ENCODE measurements at regions not wholly inside any gene's neighbourhood (a gene's known extent, or its start where the extent isn't known, plus 50 kb on each side); places are given as distances from the start of the nearest gene placed in this dataset.

DNA sequence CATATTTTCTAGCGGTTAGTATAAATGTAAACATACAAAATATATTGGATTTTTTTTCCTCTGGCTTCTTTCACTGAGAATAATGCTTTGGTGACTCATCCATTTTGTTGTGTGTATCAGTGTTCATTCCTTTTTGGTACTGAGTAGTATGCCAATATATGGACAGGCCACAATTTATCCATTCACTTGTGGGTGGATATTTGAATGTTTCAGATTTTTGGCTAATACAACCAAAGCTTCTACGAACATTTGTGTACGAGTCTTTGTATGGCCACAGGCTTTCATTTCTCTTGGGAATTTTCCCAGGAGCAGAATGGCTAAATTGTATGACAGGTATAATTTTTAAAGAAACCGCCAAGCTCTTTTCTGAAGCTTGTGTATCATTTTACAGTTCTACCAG, 677.5 kb downstream of the HDGFL1 start:
- DNase-seq = no peak
- Histone ChIP-seq H3K9me3 (no peaks in the 10 kb centered on the region), H3K4me3 (no peak overlapping the region), H3K4me1 (no peaks in the 10 kb centered on the region), H3K27me3 (ENCODE audit: insufficient read depth in 3 of 3, low read length in 2 of 3) (no peaks in the 10 kb centered on the region), H3K36me3 (ENCODE audit: insufficient read depth in 1 of 2, low read depth in 1 of 2) (no peaks in the 10 kb centered on the region), H3K27ac (no peak overlapping the region)
- no peak for ATAC-seq
- intact Hi-C loops (cut with DNase I) = no loop called here
- TF ChIP-seq, protein P1, sequence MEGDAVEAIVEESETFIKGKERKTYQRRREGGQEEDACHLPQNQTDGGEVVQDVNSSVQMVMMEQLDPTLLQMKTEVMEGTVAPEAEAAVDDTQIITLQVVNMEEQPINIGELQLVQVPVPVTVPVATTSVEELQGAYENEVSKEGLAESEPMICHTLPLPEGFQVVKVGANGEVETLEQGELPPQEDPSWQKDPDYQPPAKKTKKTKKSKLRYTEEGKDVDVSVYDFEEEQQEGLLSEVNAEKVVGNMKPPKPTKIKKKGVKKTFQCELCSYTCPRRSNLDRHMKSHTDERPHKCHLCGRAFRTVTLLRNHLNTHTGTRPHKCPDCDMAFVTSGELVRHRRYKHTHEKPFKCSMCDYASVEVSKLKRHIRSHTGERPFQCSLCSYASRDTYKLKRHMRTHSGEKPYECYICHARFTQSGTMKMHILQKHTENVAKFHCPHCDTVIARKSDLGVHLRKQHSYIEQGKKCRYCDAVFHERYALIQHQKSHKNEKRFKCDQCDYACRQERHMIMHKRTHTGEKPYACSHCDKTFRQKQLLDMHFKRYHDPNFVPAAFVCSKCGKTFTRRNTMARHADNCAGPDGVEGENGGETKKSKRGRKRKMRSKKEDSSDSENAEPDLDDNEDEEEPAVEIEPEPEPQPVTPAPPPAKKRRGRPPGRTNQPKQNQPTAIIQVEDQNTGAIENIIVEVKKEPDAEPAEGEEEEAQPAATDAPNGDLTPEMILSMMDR (IDR thresholded peaks at IDR 0.05) = no peak
- WGBS, 3 donors = 64 to 75% (median 65%) methylated on average over 4 of the region's 4 CpGs

DNA sequence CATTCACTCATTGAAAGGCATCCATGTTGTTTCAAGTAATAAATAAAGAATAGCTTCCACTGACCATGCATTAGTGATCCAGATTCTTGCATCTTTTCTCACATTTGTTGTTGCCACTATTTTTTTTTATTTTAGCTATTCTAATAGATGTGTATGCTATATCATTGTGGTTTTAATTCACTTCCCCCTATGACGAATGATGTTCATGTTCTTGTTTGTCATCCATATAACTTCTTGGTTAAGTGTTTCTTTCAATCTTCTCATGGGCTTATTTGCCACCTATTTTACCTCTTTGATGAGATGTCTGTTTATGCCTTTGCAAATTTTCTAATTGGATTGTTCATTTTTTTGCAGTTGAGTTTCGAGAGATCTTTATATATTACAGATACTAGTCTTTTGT, 681.2 kb downstream of the HDGFL1 start:
- no peaks in the 10 kb centered on the region for H3K27me3 ChIP-seq (ENCODE audit: insufficient read depth in 3 of 3, low read length in 2 of 3)
- TF ChIP-seq, protein P1 (IDR thresholded peaks at IDR 0.05) = no peak
- WGBS, 3 donors = 95 to 97% (median 96%) methylated on average over 2 of the region's 2 CpGs
- H3K27ac ChIP-seq = no peak overlapping the region
- no peak overlapping the region for H3K4me3 ChIP-seq
- DNase-seq (no peak), ATAC-seq (no peak)
- intact Hi-C loops (cut with DNase I) = no loop called here
- H3K36me3 ChIP-seq (ENCODE audit: insufficient read depth in 1 of 2, low read depth in 1 of 2) = no peaks in the 10 kb centered on the region
- no peaks in the 10 kb centered on the region for H3K4me1 ChIP-seq
- no peaks in the 10 kb centered on the region for H3K9me3 ChIP-seq

DNA sequence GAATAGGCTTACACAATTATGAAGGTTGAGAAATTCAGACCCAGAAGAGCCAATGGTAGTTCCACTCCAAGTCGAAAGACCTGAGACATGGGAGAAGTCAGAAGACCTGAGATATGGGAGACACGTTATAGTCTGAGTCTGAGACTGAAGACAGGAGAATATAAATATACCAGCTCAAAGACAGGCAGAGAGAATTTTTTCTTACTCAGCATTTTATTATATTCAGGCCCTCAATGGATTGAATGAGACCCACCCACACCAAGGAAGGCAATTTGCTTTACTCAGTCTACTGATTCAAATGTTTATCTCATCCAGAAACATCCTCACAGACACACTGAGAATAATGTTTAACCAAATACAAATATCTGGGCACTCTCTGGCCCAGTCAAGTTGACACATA, 693.5 kb downstream of the HDGFL1 start:
- Histone ChIP-seq H3K4me3 (no peak overlapping the region), H3K36me3 (ENCODE audit: insufficient read depth in 1 of 2, low read depth in 1 of 2) (no peaks in the 10 kb centered on the region), H3K9me3 (peaks cover 8% of the 10 kb centered on the region), H3K27me3 (ENCODE audit: insufficient read depth in 3 of 3, low read length in 2 of 3) (no peaks in the 10 kb centered on the region), H3K4me1 (no peaks in the 10 kb centered on the region), H3K27ac (no peak overlapping the region)
- WGBS, 3 donors = 94 to 98% (median 98%) methylated on average over 2 of the region's 2 CpGs
- DNase-seq (no peak), ATAC-seq (no peak)
- TF ChIP-seq, protein P1 (IDR thresholded peaks at IDR 0.05) = no peak
- intact Hi-C loops (cut with DNase I) = no loop called here

DNA sequence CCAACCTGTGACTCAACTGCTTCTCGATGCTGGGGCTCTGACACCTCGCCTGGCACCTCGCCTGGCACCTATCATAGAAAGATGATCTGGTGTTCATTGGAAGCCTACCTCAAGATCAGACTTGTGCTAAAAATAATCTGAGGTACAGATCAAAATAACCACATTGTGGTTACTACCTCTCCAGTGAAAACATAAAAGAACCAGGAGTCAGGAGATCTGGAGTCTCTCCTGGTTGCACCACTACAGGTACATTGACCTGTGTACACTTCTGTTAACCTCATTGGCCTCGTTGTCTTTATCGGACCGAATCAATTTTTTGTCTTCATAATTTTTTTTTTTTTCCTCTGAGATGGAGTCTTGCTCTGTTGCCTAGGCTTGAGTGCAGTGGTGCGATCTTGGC, 695.9 kb downstream of the HDGFL1 start:
- no peak for ATAC-seq
- intact Hi-C loops (cut with DNase I) = no loop called here
- Histone ChIP-seq H3K27me3 (ENCODE audit: insufficient read depth in 3 of 3, low read length in 2 of 3) (no peaks in the 10 kb centered on the region), H3K9me3 (peaks cover 2% of the 10 kb centered on the region), H3K36me3 (ENCODE audit: insufficient read depth in 1 of 2, low read depth in 1 of 2) (no peaks in the 10 kb centered on the region), H3K4me3 (no peak overlapping the region), H3K27ac (no peak overlapping the region), H3K4me1 (no peaks in the 10 kb centered on the region)
- DNase-seq = no peak
- TF ChIP-seq, protein P1 (IDR thresholded peaks at IDR 0.05) = no peak
- WGBS, 3 donors = 94 to 95% (median 95%) methylated on average over 7 of the region's 7 CpGs

DNA sequence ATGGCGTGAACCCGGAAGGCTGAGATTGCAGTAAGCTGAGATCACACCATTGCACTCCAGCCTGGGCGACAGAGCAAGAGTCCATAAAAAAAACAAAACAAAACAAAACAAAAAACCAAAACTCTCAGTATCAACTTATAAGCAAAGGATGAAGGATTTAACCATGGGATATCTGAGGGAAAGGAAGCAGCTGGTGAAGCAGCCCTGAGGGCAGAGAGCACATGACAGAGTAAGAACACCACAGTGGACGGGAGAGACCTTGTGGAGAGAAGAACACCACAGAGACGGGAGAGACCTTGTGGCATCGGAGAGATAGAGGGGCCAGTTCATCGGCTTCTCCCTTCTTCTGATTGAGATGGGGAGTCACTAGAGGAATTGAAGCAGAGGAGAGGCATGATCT, 697.2 kb downstream of the HDGFL1 start:
- no peaks in the 10 kb centered on the region for H3K36me3 ChIP-seq (ENCODE audit: insufficient read depth in 1 of 2, low read depth in 1 of 2)
- no peaks in the 10 kb centered on the region for H3K9me3 ChIP-seq
- intact Hi-C loops (cut with DNase I) = no loop called here
- no peaks in the 10 kb centered on the region for H3K27me3 ChIP-seq (ENCODE audit: insufficient read depth in 3 of 3, low read length in 2 of 3)
- DNase-seq (no peak), ATAC-seq (no peak)
- H3K27ac ChIP-seq = no peak overlapping the region
- no peak overlapping the region for H3K4me3 ChIP-seq
- no peaks in the 10 kb centered on the region for H3K4me1 ChIP-seq
- TF ChIP-seq, protein P1 (IDR thresholded peaks at IDR 0.05) = no peak
- WGBS, 3 donors = 92 to 96% (median 95%) methylated on average over 7 of the region's 7 CpGs
